Neural crest cell (in vitro differentiated cells): ENCODE measurements at regions not wholly inside any gene's neighbourhood (a gene's known extent, or its start where the extent isn't known, plus 50 kb on each side); places are given as distances from the start of the nearest gene placed in this dataset.

Experiments
- DNase-seq: peaks from one replicate; pipeline ENCODE4 v3.0.0; 2021; ENCODE audit warnings: low read depth, mixed read lengths, low spot score
- H3K27ac Mint-ChIP-seq: one replicate; pipeline ENCODE4 v1.8.0; 2021; ENCODE audit warnings: mild to moderate bottlenecking, mixed read lengths; ENCODE audit not compliant: unreplicated experiment
- H3K27me3 Mint-ChIP-seq: 2 replicates; pipeline ENCODE4 v1.8.0; 2021; ENCODE audit warnings: low read depth, mild to moderate bottlenecking, mixed read lengths
- H3K36me3 Mint-ChIP-seq: 2 replicates; pipeline ENCODE4 v1.8.0; 2021; ENCODE audit warnings: low read depth, mild to moderate bottlenecking, mixed read lengths
- H3K4me1 Mint-ChIP-seq: 2 replicates; pipeline ENCODE4 v1.8.0; 2021; ENCODE audit warnings: mixed read lengths
- H3K4me3 Mint-ChIP-seq: one replicate; pipeline ENCODE4 v1.8.0; 2021; ENCODE audit warnings: mild to moderate bottlenecking, mixed read lengths
- H3K9me3 Mint-ChIP-seq: 2 replicates; pipeline ENCODE4 v1.8.0; 2021; ENCODE audit warnings: mixed read lengths
- CTCF ChIP-seq: fragments of 200-600 bp; sonication (generic); conservative IDR thresholded peaks from 2 replicates; pipeline ENCODE4 v1.5.0; 2021; ENCODE audit warnings: antibody characterized with exemption, mild to moderate bottlenecking

DNA sequence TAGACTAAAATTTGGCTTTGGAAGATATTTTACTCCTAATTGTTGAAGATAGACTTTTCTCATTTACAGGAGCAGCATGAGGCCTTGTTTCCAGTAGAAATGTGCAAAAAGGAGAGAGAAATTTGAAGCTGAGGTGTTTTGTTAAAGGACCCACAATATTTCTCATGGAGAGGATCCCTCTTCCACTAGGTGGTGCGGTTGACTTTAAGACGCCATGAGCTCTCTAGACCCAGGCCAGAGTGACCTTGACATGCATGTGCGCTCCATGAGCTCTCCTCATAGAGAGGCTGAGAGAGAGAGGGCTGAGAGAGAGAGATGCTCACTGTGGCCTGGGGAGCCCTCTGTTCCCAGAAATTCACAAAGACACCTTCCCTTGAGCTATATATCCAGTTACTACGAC lies 861.2 kb upstream of the EYS start:
- TF ChIP-seq CTCF, result no peak
- Mint-ChIP-seq H3K27ac (no peak overlapping the region), H3K4me3 (no peak overlapping the region), H3K9me3 (peaks cover 5% of the 10 kb centered on the region), H3K36me3 (no peaks in the 10 kb centered on the region), H3K4me1 (no peaks in the 10 kb centered on the region), H3K27me3 (no peaks in the 10 kb centered on the region)
- no peak for DNase-seq

DNA sequence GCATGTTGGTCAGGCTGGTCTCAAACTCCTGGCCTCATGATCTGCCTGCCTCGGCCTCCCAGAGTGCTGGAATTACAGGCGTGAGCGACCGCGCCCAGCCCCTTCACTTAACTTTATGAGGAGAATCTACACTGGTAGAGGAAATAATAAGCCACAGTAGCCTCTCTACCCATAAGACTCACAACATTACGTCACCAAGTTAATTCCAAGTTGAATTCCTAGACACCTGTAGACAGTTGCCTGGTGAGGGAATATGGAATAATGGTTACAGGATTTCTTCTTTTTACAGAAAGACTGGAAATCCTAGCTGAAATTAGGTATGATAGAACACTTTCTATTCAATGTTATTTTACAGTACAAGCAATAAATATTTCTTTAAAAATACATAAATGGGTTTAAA lies 854.5 kb upstream of the EYS start:
- no peak for TF ChIP-seq CTCF
- Mint-ChIP-seq H3K27me3 (no peaks in the 10 kb centered on the region), H3K4me3 (no peak overlapping the region), H3K27ac (no peak overlapping the region), H3K4me1 (no peaks in the 10 kb centered on the region), H3K9me3 (peaks cover 2% of the 10 kb centered on the region), H3K36me3 (peaks cover under 1% of the 10 kb centered on the region)
- no peak for DNase-seq

DNA sequence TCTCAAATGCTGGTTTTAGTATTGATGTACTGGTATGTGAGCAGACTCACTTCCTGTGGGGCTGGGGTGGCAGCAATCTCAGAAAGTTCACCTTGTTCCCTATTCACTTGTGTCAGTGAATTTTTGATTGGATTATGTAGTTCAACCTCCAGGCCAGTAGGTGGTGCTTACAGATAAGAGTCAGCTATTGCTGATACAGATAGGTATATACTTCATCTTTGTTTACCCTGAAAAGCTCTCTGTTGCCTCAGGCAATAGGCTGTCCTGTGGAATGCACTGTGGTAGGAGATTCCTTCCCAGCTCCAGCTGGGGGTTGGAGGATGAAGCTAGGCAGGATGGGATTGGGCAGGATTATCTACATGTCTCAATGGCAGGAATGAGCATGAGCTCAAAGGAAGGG lies 851.2 kb upstream of the EYS start:
- H3K27ac Mint-ChIP-seq, result no peak overlapping the region
- H3K9me3 Mint-ChIP-seq, result peaks cover 27% of the 10 kb centered on the region
- no peak overlapping the region for H3K4me3 Mint-ChIP-seq
- TF ChIP-seq CTCF, result peak; percentile 31
- no peak for DNase-seq
- no peaks in the 10 kb centered on the region for H3K27me3 Mint-ChIP-seq
- peaks cover 10% of the 10 kb centered on the region for H3K36me3 Mint-ChIP-seq
- H3K4me1 Mint-ChIP-seq, result no peaks in the 10 kb centered on the region

DNA sequence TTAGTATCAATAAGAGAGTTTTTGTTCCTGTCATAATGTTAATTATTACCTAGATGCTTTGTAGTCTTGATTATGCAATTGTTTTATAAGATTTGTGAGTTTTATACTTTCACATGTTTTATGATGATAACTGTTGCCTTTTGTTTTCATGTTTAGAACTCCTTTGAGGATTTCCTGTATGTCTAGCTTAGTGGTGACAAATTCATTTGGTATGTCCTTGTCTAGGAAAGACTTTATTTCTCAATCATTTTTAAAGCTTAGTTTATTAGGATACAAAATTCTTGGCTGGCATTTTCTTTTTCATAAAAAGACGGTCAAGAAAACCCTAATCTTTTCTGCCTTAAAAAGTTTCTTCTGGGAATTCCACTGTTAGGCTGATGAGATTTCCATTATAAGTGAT lies 849.9 kb upstream of the EYS start:
- DNase-seq, result no peak
- no peak overlapping the region for H3K4me3 Mint-ChIP-seq
- H3K4me1 Mint-ChIP-seq, result no peaks in the 10 kb centered on the region
- H3K27me3 Mint-ChIP-seq, result no peaks in the 10 kb centered on the region
- H3K9me3 Mint-ChIP-seq, result peaks cover 30% of the 10 kb centered on the region
- H3K27ac Mint-ChIP-seq, result no peak overlapping the region
- peaks cover 10% of the 10 kb centered on the region for H3K36me3 Mint-ChIP-seq
- no peak for TF ChIP-seq CTCF

- Mint-ChIP-seq H3K36me3 (peaks cover 12% of the 10 kb centered on the region), H3K4me1 (no peaks in the 10 kb centered on the region), H3K9me3 (peaks cover 32% of the 10 kb centered on the region), H3K27ac (no peak overlapping the region), H3K4me3 (no peak overlapping the region), H3K27me3 (no peaks in the 10 kb centered on the region)
- TF ChIP-seq CTCF, result no peak
- no peak for DNase-seq
These were observed 848.1 kb upstream of the EYS start for GRCh38 chr6:66555082-66555481.

- TF ChIP-seq CTCF, result no peak
- Mint-ChIP-seq H3K27ac (no peak overlapping the region), H3K4me1 (no peaks in the 10 kb centered on the region), H3K27me3 (no peaks in the 10 kb centered on the region), H3K9me3 (peaks cover 32% of the 10 kb centered on the region), H3K4me3 (no peak overlapping the region), H3K36me3 (peaks cover 12% of the 10 kb centered on the region)
- no peak for DNase-seq
These were observed 846.4 kb upstream of the EYS start for GRCh38 chr6:66553441-66553840.
